Neural progenitor cell (in vitro differentiated cells): ENCODE measurements at regions not wholly inside any gene's neighbourhood (a gene's known extent, or its start where the extent isn't known, plus 50 kb on each side); places are given as distances from the start of the nearest gene placed in this dataset.

Source experiments
- DNase-seq: peaks from one replicate; pipeline ENCODE4 v3.0.0-alpha.2; 2016; ENCODE audit warnings: low spot score
- H2AFZ ChIP-seq: fragments of 200-600 bp; sonication (generic); replicated peaks from 2 replicates; pipeline ENCODE4 v1.6.1; 2016; ENCODE audit warnings: antibody characterized with exemption
- H3F3A ChIP-seq: fragments of 200-600 bp; sonication (generic); 2 replicates; pipeline ENCODE4 v1.6.1; 2016; ENCODE audit warnings: antibody characterized with exemption, low read depth
- H3K27ac ChIP-seq: fragments of 200-600 bp; sonication (generic); 2 replicates; pipeline ENCODE4 v1.5.1; 2016; ENCODE audit warnings: mild to moderate bottlenecking
- H3K27me3 ChIP-seq: fragments of 200-600 bp; sonication (generic); 2 replicates; pipeline ENCODE4 v1.6.1; 2016; ENCODE audit warnings: mild to moderate bottlenecking, moderate library complexity
- H3K36me3 ChIP-seq: fragments of 200-600 bp; sonication (generic); 2 replicates; pipeline ENCODE4 v1.5.1; 2016
- H3K4me1 ChIP-seq: fragments of 200-600 bp; sonication (generic); 2 replicates; pipeline ENCODE4 v1.6.1; 2016; ENCODE audit warnings: mixed run types
- H3K4me2 ChIP-seq: fragments of 200-600 bp; sonication (generic); 2 replicates; pipeline ENCODE4 v1.6.1; 2016
- H3K4me3 ChIP-seq: fragments of 200-600 bp; sonication (generic); 2 replicates; pipeline ENCODE4 v1.5.1; 2016
- H3K79me2 ChIP-seq: fragments of 200-600 bp; sonication (generic); 2 replicates; pipeline ENCODE4 v1.6.1; 2016; ENCODE audit warnings: low read depth
- H3K9ac ChIP-seq: fragments of 200-600 bp; sonication (generic); 2 replicates; pipeline ENCODE4 v1.6.1; 2016
- H3K9me3 ChIP-seq: fragments of 200-600 bp; sonication (generic); 2 replicates; pipeline ENCODE4 v1.5.1; 2016; ENCODE audit warnings: low read depth
- H4K20me1 ChIP-seq: fragments of 200-600 bp; sonication (generic); 2 replicates; pipeline ENCODE4 v1.6.1; 2016; ENCODE audit warnings: low read depth
- H3K27ac Mint-ChIP-seq: 3 replicates; pipeline ENCODE4 v1.8.0; 2021; ENCODE audit warnings: mixed read lengths
- H3K27me3 Mint-ChIP-seq: 2 replicates; pipeline ENCODE4 v1.8.0; 2022; ENCODE audit warnings: low read depth, mild to moderate bottlenecking, inconsistent platforms, moderate library complexity, mixed read lengths; ENCODE audit not compliant: insufficient read depth
- H3K36me3 Mint-ChIP-seq: 3 replicates; pipeline ENCODE4 v1.8.0; 2021; ENCODE audit warnings: mixed read lengths
- H3K4me1 Mint-ChIP-seq: 3 replicates; pipeline ENCODE4 v1.8.0; 2021; ENCODE audit warnings: mixed read lengths
- H3K4me3 Mint-ChIP-seq: 3 replicates; pipeline ENCODE4 v1.8.0; 2021; ENCODE audit warnings: mild to moderate bottlenecking, moderate library complexity, mixed read lengths
- H3K9me3 Mint-ChIP-seq: 3 replicates; pipeline ENCODE4 v1.8.0; 2020; ENCODE audit warnings: mixed read lengths
- EZH2 ChIP-seq: fragments of 200-600 bp; sonication (generic); IDR thresholded peaks from 2 replicates; pipeline ENCODE4 v1.6.1; 2017; ENCODE audit warnings: antibody characterized with exemption, mild to moderate bottlenecking, moderate library complexity
- EZH2phosphoT487 ChIP-seq: fragments of 200-600 bp; sonication (generic); IDR thresholded peaks from 2 replicates; pipeline ENCODE4 v1.6.1; 2017; ENCODE audit warnings: antibody characterized with exemption
- TF ChIP-seq, protein P1 (sequence below): fragments of 200-600 bp; sonication (generic); IDR thresholded peaks from 2 replicates; pipeline ENCODE4 v1.5.1; 2017; ENCODE audit warnings: antibody characterized with exemption, mild to moderate bottlenecking

DNA sequence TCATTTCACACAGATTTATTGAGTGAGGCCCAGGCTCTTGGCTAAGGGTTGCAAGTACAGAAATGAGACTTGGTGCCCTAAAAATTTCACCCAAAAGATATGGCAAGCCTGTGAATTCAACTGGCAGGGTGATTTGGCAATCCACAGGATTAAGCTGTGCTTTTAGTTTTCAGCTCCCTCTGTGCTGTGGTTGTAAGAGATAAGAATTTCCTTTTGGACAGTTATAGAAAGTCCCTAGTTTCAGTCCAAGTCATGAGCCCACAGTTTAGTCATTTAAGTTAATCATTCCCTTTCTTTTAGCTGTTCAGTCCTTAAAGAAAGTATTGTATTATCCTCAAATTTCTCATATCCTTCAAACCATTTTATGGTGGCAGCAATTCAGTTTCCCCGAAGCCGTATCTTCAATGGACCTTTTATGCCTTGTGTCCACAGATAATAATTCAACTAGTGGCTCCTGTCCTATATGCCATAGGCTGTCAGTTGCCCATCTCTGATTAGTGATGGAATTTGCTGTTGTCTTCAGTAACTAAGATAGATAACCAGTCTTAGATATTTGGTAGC, 73.4 kb upstream of the NAMPT start:
- no peaks in the 10 kb centered on the region for H3K79me2 ChIP-seq
- no peak overlapping the region for H3K4me2 ChIP-seq
- H3K4me3 ChIP-seq = no peak overlapping the region
- H3K27me3 Mint-ChIP-seq = peaks cover 2% of the 10 kb centered on the region
- H3K27ac ChIP-seq = no peak overlapping the region
- no peak for DNase-seq
- TF ChIP-seq EZH2 (no peak), EZH2phosphoT487 (no peak)
- TF ChIP-seq, protein P1, sequence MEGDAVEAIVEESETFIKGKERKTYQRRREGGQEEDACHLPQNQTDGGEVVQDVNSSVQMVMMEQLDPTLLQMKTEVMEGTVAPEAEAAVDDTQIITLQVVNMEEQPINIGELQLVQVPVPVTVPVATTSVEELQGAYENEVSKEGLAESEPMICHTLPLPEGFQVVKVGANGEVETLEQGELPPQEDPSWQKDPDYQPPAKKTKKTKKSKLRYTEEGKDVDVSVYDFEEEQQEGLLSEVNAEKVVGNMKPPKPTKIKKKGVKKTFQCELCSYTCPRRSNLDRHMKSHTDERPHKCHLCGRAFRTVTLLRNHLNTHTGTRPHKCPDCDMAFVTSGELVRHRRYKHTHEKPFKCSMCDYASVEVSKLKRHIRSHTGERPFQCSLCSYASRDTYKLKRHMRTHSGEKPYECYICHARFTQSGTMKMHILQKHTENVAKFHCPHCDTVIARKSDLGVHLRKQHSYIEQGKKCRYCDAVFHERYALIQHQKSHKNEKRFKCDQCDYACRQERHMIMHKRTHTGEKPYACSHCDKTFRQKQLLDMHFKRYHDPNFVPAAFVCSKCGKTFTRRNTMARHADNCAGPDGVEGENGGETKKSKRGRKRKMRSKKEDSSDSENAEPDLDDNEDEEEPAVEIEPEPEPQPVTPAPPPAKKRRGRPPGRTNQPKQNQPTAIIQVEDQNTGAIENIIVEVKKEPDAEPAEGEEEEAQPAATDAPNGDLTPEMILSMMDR = no peak
- H3K36me3 ChIP-seq = no peaks in the 10 kb centered on the region
- no peaks in the 10 kb centered on the region for H3K27me3 ChIP-seq
- no peaks in the 10 kb centered on the region for H3K9me3 ChIP-seq
- no peaks in the 10 kb centered on the region for H3K4me1 ChIP-seq
- no peaks in the 10 kb centered on the region for H3K9me3 Mint-ChIP-seq
- H3K9ac ChIP-seq = no peak overlapping the region
- no peak overlapping the region for H3K4me3 Mint-ChIP-seq
- H3K4me1 Mint-ChIP-seq = no peaks in the 10 kb centered on the region
- no peaks in the 10 kb centered on the region for H3F3A ChIP-seq
- no peak overlapping the region for H3K27ac Mint-ChIP-seq
- H4K20me1 ChIP-seq = no peaks in the 10 kb centered on the region
- no peaks in the 10 kb centered on the region for H3K36me3 Mint-ChIP-seq
- H2AFZ ChIP-seq = no peak overlapping the region

GRCh38 chr7:106357675-106358074, 72.9 kb upstream of the NAMPT start:
- H3K36me3 ChIP-seq = no peaks in the 10 kb centered on the region
- no peaks in the 10 kb centered on the region for H3K9me3 ChIP-seq
- DNase-seq = no peak
- Mint-ChIP-seq H3K9me3 (no peaks in the 10 kb centered on the region), H3K4me1 (no peaks in the 10 kb centered on the region), H3K36me3 (no peaks in the 10 kb centered on the region), H3K27me3 (peaks cover 2% of the 10 kb centered on the region), H3K4me3 (no peak overlapping the region), H3K27ac (no peak overlapping the region)
- no peak overlapping the region for H3K4me3 ChIP-seq
- no peak overlapping the region for H3K9ac ChIP-seq
- no peak overlapping the region for H2AFZ ChIP-seq
- H4K20me1 ChIP-seq = no peaks in the 10 kb centered on the region
- H3K4me2 ChIP-seq = no peak overlapping the region
- no peaks in the 10 kb centered on the region for H3K4me1 ChIP-seq
- TF ChIP-seq EZH2 = no peak
- TF ChIP-seq EZH2phosphoT487 = no peak
- TF ChIP-seq, protein P1 = no peak
- H3K79me2 ChIP-seq = no peaks in the 10 kb centered on the region
- H3K27ac ChIP-seq = no peak overlapping the region
- H3K27me3 ChIP-seq = no peaks in the 10 kb centered on the region
- H3F3A ChIP-seq = no peaks in the 10 kb centered on the region

- no peaks in the 10 kb centered on the region for H3K36me3 Mint-ChIP-seq
- no peak overlapping the region for H3K27ac Mint-ChIP-seq
These were observed 70.0 kb upstream of the NAMPT start for GRCh38 chr7:106354822-106355221.

More at GRCh38 chr7:106354822-106355221, 70.0 kb upstream of the NAMPT start:
- Histone ChIP-seq H3K9me3 (no peaks in the 10 kb centered on the region), H3K4me2 (no peak overlapping the region), H3K27me3 (no peaks in the 10 kb centered on the region), H3K9ac (no peak overlapping the region), H3K4me3 (no peak overlapping the region), H2AFZ (no peak overlapping the region), H3K4me1 (no peaks in the 10 kb centered on the region), H3K27ac (no peak overlapping the region), H3K36me3 (no peaks in the 10 kb centered on the region), H4K20me1 (no peaks in the 10 kb centered on the region), H3K79me2 (no peaks in the 10 kb centered on the region), H3F3A (no peaks in the 10 kb centered on the region)
- TF ChIP-seq, protein P1 = no peak
- TF ChIP-seq EZH2 (no peak), EZH2phosphoT487 (no peak)
- Mint-ChIP-seq H3K4me3 (no peak overlapping the region), H3K9me3 (no peaks in the 10 kb centered on the region), H3K27me3 (no peaks in the 10 kb centered on the region), H3K4me1 (no peaks in the 10 kb centered on the region)
- DNase-seq = no peak
